ENCODE measurements at regions not wholly inside any gene's neighbourhood (a gene's known extent, or its start where the extent isn't known, plus 50 kb on each side); places are given as distances from the start of the nearest gene placed in this dataset.

DNA sequence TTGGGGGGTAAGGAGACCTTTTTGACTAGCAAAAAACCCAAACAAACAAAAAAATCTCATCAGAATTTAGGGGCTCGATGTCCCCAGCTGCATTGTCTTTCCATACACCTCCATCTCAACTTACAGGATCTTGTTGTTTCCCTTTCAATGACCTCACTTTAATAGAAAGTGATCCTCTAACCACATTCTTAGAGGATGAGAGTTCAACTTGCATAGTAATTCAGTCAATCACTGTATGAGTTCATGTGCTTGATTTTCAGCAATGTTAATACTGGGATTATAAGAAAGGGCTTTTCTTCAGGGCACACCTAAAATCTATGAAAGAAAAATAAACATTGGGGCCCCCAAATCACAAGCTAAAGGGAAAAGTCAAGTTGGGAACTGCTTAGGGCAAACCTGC is 1512.0 kb downstream of the SLITRK1 start:
- DNase-seq: no peak
- H3K36me3 ChIP-seq: no peaks in the 10 kb centered on the region
- no peaks in the 10 kb centered on the region for H3K9me3 ChIP-seq
- no peak overlapping the region for H3K4me3 ChIP-seq
- H3K27me3 ChIP-seq: no peaks in the 10 kb centered on the region
- ATAC-seq (ENCODE audit: low FRiP score in 2 of 2): no peak
- H3K4me1 ChIP-seq: no peaks in the 10 kb centered on the region
- WGBS, 2 donors: 62 to 85% methylated on average over 1 of the region's 1 CpG
- H3K27ac ChIP-seq: no peak overlapping the region
- TF ChIP-seq, protein P1, sequence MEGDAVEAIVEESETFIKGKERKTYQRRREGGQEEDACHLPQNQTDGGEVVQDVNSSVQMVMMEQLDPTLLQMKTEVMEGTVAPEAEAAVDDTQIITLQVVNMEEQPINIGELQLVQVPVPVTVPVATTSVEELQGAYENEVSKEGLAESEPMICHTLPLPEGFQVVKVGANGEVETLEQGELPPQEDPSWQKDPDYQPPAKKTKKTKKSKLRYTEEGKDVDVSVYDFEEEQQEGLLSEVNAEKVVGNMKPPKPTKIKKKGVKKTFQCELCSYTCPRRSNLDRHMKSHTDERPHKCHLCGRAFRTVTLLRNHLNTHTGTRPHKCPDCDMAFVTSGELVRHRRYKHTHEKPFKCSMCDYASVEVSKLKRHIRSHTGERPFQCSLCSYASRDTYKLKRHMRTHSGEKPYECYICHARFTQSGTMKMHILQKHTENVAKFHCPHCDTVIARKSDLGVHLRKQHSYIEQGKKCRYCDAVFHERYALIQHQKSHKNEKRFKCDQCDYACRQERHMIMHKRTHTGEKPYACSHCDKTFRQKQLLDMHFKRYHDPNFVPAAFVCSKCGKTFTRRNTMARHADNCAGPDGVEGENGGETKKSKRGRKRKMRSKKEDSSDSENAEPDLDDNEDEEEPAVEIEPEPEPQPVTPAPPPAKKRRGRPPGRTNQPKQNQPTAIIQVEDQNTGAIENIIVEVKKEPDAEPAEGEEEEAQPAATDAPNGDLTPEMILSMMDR (IDR thresholded peaks at IDR 0.05): no peak
- TF ChIP-seq POLR2AphosphoS5 (IDR thresholded peaks at IDR 0.05) (no peak), EP300 (IDR thresholded peaks at IDR 0.05) (no peak), POLR2A (IDR thresholded peaks at IDR 0.05) (no peak)

DNA sequence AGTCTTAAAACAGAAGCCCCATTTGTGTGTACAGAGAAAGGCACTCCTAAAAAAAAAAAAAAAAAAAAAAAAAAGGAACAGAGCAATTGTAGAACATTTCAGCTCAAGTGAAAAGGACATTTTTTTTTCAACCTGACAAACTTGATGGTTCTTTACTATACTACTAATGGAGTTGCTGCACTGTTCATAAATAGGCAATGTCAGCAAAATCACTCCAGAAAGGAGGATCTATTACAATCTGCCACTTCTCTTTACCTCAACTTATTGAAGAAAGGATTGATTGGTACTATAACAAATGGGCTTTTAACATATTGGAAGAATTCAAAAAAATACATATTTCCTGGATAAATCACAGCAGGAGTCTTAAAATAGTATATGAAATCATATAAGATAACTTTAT is 1517.7 kb downstream of the SLITRK1 start:
- TF ChIP-seq, protein P1 (IDR thresholded peaks at IDR 0.05): no peak
- no peak for TF ChIP-seq POLR2A (IDR thresholded peaks at IDR 0.05)
- TF ChIP-seq EP300 (IDR thresholded peaks at IDR 0.05): no peak
- TF ChIP-seq POLR2AphosphoS5 (IDR thresholded peaks at IDR 0.05): no peak
- Histone ChIP-seq H3K4me1 (no peaks in the 10 kb centered on the region), H3K9me3 (no peaks in the 10 kb centered on the region), H3K36me3 (no peaks in the 10 kb centered on the region), H3K27me3 (no peaks in the 10 kb centered on the region), H3K4me3 (no peak overlapping the region), H3K27ac (no peak overlapping the region)
- no peak for DNase-seq
- no peak for ATAC-seq (ENCODE audit: low FRiP score in 2 of 2)

GRCh38 chr13:82358284-82358683 is 1524.0 kb downstream of the SLITRK1 start:
- Histone ChIP-seq H3K9me3 (no peaks in the 10 kb centered on the region), H3K36me3 (no peaks in the 10 kb centered on the region), H3K4me1 (no peaks in the 10 kb centered on the region), H3K4me3 (no peak overlapping the region), H3K27ac (no peak overlapping the region), H3K27me3 (no peaks in the 10 kb centered on the region)
- TF ChIP-seq, protein P1 (IDR thresholded peaks at IDR 0.05): no peak
- TF ChIP-seq POLR2A (IDR thresholded peaks at IDR 0.05) (no peak), POLR2AphosphoS5 (IDR thresholded peaks at IDR 0.05) (no peak), EP300 (IDR thresholded peaks at IDR 0.05) (no peak)
- WGBS, 2 donors: 45 to 49% methylated on average over 1 of the region's 1 CpG
- DNase-seq (no peak), ATAC-seq (ENCODE audit: low FRiP score in 2 of 2) (no peak)

DNA sequence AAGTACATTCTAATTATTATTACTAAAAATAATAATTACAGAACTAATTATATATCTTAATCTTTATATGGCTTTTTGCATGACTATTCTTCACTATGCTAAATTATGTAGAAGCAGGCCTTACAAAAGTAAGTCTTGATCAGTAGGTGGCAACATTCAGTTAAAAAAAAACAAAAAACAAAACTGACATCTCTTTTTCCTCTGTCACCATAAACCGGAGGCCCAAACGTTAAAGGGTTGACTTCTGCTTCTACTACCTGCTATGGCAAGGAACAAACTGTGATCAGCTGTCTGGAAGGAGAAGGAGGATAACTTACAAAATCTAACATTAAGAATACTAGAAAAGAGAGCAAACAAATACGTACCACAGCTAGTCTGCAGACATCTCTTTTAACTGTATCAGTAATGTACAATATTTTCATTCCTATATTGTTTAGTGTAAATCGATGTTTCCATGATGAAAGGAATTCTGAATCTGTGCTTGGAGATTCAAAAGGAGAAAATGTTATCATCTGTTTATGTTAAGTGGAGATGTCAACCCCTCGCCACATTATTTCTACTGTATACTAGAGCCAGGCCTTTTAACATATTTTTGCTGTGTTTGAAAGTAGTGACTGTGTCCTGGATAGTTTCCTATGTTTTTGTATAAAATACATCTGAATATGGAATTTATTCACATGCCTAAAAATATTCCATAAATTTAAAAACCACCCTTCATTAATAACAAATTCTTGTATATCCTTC is 1525.4 kb downstream of the SLITRK1 start:
- TF ChIP-seq POLR2AphosphoS5 (IDR thresholded peaks at IDR 0.05) (no peak), POLR2A (IDR thresholded peaks at IDR 0.05) (no peak), EP300 (IDR thresholded peaks at IDR 0.05) (no peak)
- TF ChIP-seq, protein P1 (IDR thresholded peaks at IDR 0.05): no peak
- WGBS, 2 donors: 50 to 52% methylated on average over 5 of the region's 5 CpGs

DNA sequence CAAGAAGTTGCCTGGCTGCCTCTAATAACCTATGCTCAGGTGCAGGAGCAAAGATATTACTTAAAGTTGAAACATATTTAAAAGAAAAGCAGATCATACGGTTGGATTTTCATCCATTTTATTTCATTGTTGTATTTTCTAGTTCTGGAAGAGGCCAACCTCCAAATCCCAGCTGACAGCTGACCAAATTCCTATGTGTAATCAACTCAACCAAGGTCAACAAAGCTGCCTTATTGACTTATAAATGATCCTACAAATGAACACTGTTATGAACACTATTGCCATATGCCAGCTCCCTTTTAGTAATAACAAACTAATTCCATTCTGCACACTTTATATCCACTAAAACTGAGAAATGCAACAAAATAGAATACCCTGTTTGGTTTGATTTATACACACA is 1537.4 kb downstream of the SLITRK1 start:
- 81 to 84% methylated on average over 1 of the region's 1 CpG for WGBS, 2 donors

More for the DNA sequence above, 1525.4 kb downstream of the SLITRK1 start:
- no peak overlapping the region for H3K4me3 ChIP-seq
- H3K27me3 ChIP-seq: no peaks in the 10 kb centered on the region
- H3K27ac ChIP-seq: no peak overlapping the region
- H3K9me3 ChIP-seq: no peaks in the 10 kb centered on the region
- ATAC-seq (ENCODE audit: low FRiP score in 2 of 2) (no peak), DNase-seq (no peak)
- no peaks in the 10 kb centered on the region for H3K36me3 ChIP-seq
- H3K4me1 ChIP-seq: no peaks in the 10 kb centered on the region

More for the DNA sequence above, 1537.4 kb downstream of the SLITRK1 start:
- ATAC-seq (ENCODE audit: low FRiP score in 2 of 2): no peak
- H3K4me1 ChIP-seq: no peaks in the 10 kb centered on the region
- DNase-seq: no peak
- H3K27me3 ChIP-seq: no peaks in the 10 kb centered on the region
- no peaks in the 10 kb centered on the region for H3K36me3 ChIP-seq
- TF ChIP-seq, protein P1 (IDR thresholded peaks at IDR 0.05): no peak
- no peak for TF ChIP-seq POLR2AphosphoS5 (IDR thresholded peaks at IDR 0.05)
- TF ChIP-seq POLR2A (IDR thresholded peaks at IDR 0.05): no peak
- TF ChIP-seq EP300 (IDR thresholded peaks at IDR 0.05): no peak
- no peak overlapping the region for H3K4me3 ChIP-seq
- no peaks in the 10 kb centered on the region for H3K9me3 ChIP-seq
- H3K27ac ChIP-seq: no peak overlapping the region

Measured in upper lobe of left lung (tissue), 6 donors.